ENCODE measurements at regions not wholly inside any gene's neighbourhood (a gene's known extent, or its start where the extent isn't known, plus 50 kb on each side); places are given as distances from the start of the nearest gene placed in this dataset.

DNA sequence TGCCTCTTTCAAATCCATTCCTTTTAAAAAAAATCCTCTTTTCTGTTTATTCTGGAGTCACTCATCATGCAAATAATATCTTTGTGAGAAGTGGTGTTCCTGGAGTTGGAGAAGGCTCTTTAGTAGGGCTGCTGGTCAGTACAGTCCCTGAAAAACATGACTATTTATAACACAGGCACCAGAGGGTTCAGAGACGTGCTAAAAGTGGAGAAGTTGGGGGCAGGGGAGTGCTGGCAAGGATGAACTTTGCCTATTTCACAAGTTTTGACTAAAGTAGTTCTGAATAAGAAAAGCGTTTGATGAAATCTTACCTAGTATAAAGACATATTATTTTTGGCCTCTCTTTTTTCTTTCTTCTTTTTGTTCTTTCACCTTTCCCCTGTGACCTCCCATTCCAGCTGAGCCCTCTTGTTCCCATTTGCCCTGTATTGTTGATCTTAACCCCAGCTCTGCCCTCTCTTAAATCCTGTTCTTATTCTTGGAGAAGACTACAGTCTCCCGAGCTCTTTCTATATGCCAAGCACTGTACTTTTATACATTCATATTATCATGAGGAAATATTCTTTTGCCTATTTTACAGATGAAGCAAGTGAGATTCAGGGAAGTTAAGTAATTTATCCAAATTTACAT lies 129.1 kb downstream of the TM9SF2 start:
- DNase-seq = no peak
- intact Hi-C loops (cut with DNase I; ENCODE audit: low total_unique reads) = no loop called here
- H3K4me1 ChIP-seq = no peaks in the 10 kb centered on the region
- H3K36me3 ChIP-seq = no peaks in the 10 kb centered on the region
- no peak overlapping the region for H3K27ac ChIP-seq
- no peaks in the 10 kb centered on the region for H3K27me3 ChIP-seq
- TF ChIP-seq, protein P1, sequence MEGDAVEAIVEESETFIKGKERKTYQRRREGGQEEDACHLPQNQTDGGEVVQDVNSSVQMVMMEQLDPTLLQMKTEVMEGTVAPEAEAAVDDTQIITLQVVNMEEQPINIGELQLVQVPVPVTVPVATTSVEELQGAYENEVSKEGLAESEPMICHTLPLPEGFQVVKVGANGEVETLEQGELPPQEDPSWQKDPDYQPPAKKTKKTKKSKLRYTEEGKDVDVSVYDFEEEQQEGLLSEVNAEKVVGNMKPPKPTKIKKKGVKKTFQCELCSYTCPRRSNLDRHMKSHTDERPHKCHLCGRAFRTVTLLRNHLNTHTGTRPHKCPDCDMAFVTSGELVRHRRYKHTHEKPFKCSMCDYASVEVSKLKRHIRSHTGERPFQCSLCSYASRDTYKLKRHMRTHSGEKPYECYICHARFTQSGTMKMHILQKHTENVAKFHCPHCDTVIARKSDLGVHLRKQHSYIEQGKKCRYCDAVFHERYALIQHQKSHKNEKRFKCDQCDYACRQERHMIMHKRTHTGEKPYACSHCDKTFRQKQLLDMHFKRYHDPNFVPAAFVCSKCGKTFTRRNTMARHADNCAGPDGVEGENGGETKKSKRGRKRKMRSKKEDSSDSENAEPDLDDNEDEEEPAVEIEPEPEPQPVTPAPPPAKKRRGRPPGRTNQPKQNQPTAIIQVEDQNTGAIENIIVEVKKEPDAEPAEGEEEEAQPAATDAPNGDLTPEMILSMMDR (IDR thresholded peaks at IDR 0.05) = no peak
- no peak for TF ChIP-seq POLR2A (IDR thresholded peaks at IDR 0.05)
- no peaks in the 10 kb centered on the region for H3K9me3 ChIP-seq
- no peak overlapping the region for H3K4me3 ChIP-seq

DNA sequence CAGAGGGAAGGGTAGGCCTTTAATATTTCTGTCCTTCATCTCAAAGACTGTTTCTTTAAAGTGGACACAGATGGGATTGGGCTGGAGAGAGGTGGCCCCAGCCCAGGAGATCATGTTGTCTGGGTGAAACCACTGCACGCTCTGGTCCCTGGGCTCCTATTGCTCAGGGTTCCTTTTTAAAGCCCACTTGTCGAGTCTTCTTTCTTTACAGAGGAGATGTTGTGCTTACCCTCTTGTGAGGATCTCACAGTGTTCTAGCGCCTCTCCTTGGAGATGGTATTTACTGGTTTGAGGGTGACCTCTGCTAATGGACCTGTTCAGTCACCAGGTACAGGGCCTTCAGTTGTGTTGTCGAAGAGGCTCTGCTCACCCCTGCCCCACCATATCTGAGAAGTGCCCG lies 128.4 kb downstream of the TM9SF2 start:
- H3K36me3 ChIP-seq = no peaks in the 10 kb centered on the region
- no peak overlapping the region for H3K4me3 ChIP-seq
- no peak overlapping the region for H3K27ac ChIP-seq
- no peaks in the 10 kb centered on the region for H3K27me3 ChIP-seq
- no peak for DNase-seq
- no peaks in the 10 kb centered on the region for H3K9me3 ChIP-seq
- H3K4me1 ChIP-seq = no peaks in the 10 kb centered on the region
- TF ChIP-seq, protein P1 (IDR thresholded peaks at IDR 0.05) = no peak
- TF ChIP-seq POLR2A (IDR thresholded peaks at IDR 0.05) = no peak
- intact Hi-C loops (cut with DNase I; ENCODE audit: low total_unique reads) = no loop called here

DNA sequence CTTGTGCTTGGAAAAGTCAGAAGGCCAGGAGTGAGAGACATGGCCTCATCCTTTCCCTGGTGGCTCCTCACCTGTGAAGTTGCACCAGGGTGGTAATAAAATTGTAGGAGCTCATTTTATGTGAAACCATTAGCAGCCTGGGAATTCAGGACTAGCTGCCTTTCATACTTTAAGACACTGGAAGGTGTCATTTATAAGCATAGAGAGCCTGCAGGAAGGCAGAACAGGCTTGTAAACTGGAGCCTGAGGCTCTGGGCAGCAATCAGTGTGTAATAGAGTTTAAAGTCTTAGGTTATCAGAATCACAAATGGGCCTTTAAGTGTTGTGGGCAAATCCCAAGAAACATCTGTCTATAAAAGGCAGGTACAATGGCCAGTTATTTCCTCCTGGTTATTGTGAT lies 127.2 kb downstream of the TM9SF2 start:
- Histone ChIP-seq H3K36me3 (no peaks in the 10 kb centered on the region), H3K4me3 (no peak overlapping the region), H3K9me3 (no peaks in the 10 kb centered on the region), H3K4me1 (no peaks in the 10 kb centered on the region), H3K27me3 (no peaks in the 10 kb centered on the region), H3K27ac (no peak overlapping the region)
- intact Hi-C loops (cut with DNase I; ENCODE audit: low total_unique reads) = no loop called here
- DNase-seq = no peak
- TF ChIP-seq, protein P1 (IDR thresholded peaks at IDR 0.05) = no peak
- no peak for TF ChIP-seq POLR2A (IDR thresholded peaks at IDR 0.05)

DNA sequence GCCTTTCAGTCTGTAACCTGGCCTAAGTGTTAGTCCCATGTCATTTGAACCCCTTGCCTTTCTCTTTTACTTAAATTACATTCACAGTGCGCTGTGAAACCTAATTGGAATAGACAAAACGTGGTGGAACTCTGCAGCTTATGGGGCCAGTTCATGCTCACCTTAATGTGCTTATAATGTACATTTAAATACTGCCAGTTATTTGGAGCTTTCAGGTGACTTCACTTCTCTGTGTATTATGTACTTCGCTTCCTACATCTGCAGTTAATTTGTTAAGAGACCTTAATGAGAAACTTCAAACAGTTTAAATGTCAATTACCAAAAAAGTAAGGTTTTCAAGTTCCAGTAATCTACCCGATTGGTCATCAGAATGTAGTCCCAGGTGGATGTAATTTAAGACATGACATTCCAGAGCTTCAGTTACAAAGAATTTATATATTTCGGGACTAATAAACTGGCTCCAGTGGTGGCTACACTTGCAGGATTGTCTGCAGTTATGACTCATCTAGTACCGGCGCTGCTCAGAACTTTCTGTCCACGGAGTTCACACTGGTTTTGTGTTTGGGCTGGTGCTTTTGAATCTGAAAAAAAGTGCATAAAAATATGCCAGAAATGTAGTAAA lies 125.3 kb downstream of the TM9SF2 start:
- intact Hi-C loops (cut with DNase I; ENCODE audit: low total_unique reads) = no loop called here
- Histone ChIP-seq H3K27ac (peak overlapping the region in 1 of 2 donors; percentile 40), H3K36me3 (no peaks in the 10 kb centered on the region), H3K27me3 (no peaks in the 10 kb centered on the region), H3K4me3 (no peak overlapping the region), H3K4me1 (no peaks in the 10 kb centered on the region), H3K9me3 (no peaks in the 10 kb centered on the region)
- no peak for TF ChIP-seq POLR2A (IDR thresholded peaks at IDR 0.05)
- TF ChIP-seq, protein P1 (IDR thresholded peaks at IDR 0.05) = no peak
- DNase-seq = peak in 1 of 2 donors; percentile 20

DNA sequence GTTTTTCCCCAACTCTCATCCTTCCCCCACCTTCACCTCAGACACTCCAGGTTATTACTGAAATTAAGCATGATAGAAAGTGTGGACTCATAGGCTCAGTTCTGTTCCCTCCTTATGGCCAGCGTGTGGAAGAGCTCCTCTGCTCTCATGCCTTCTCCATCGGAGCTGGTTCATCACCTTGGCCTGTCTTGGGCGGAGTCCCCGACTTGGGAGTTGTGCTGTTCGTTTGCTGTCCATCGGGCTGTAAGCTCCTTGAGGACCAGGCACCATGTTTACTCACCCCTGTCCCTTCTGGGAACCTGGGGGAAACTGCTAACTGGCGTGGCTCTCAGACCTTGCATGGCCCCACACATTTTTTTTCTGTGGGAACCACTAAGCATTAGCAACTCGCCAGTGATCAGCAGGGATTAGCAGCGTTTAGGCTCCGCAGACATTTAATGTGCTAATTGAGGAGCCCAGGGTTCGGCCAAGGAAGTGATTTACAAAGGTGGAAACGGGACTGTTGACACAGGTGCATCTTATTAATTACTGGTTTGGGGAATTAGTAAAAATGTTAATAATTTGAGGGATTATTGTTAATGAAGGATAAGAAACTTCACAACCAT lies 123.8 kb downstream of the TM9SF2 start:
- intact Hi-C loops (cut with DNase I; ENCODE audit: low total_unique reads) = no loop called here
- Histone ChIP-seq H3K27me3 (no peaks in the 10 kb centered on the region), H3K27ac (no peak overlapping the region), H3K36me3 (no peaks in the 10 kb centered on the region), H3K9me3 (no peaks in the 10 kb centered on the region), H3K4me3 (no peak overlapping the region), H3K4me1 (no peaks in the 10 kb centered on the region)
- TF ChIP-seq POLR2A (IDR thresholded peaks at IDR 0.05) = no peak
- TF ChIP-seq, protein P1 (IDR thresholded peaks at IDR 0.05) = no peak
- DNase-seq = no peak

Data from uterus (tissue), 3 donors.